ENCODE measurements at regions not wholly inside any gene's neighbourhood (a gene's known extent, or its start where the extent isn't known, plus 50 kb on each side); places are given as distances from the start of the nearest gene placed in this dataset.

- Mint-ChIP-seq H3K4me1 (ENCODE audit: low read depth, unreplicated experiment) (peaks cover 10% of the 10 kb centered on the region), H3K27me3 (ENCODE audit: insufficient read depth, unreplicated experiment) (no peaks in the 10 kb centered on the region), H3K27ac (ENCODE audit: unreplicated experiment) (no peak overlapping the region), H3K4me3 (ENCODE audit: unreplicated experiment) (no peak overlapping the region), H3K36me3 (ENCODE audit: insufficient read depth, unreplicated experiment) (no peaks in the 10 kb centered on the region), H3K9me3 (ENCODE audit: unreplicated experiment) (no peaks in the 10 kb centered on the region)
- H3K4me3 ChIP-seq (ENCODE audit: low read depth, low read length), result no peak overlapping the region
- ChIA-PET POLR2A (no interaction called here), CTCF (no interaction called here)
- intact Hi-C loops (cut with micrococcal nuclease; ENCODE audit: unreplicated experiment), result no loop called here
- no TSS peak for BruUV-seq (replicated peaks)
- H3K9me3 ChIP-seq, result no peaks in the 10 kb centered on the region
- no peaks in the 10 kb centered on the region for H3K27me3 ChIP-seq (replicated peaks; ENCODE audit: control insufficient read depth, insufficient read depth, low read length)
- no peaks in the 10 kb centered on the region for H3K36me3 ChIP-seq (ENCODE audit: control insufficient read depth, insufficient read depth, low read length)
- DNase-seq, result peak in 1 of 2 experiments; percentile 55
- no peaks in the 10 kb centered on the region; the same call in 1 of the 2 replicates for H3K4me1 ChIP-seq
- TF ChIP-seq CTCF (IDR thresholded peaks at IDR 0.05; ENCODE audit: insufficient read depth in 1 of 2, low read depth in 1 of 2, low read length in 1 of 2, severe bottlenecking in 1 of 2, unreplicated experiment in 1 of 2), result no peak
Observed at GRCh38 chr5:36526537-36526936, 79.9 kb upstream of the SLC1A3 start.

- H3K27me3 ChIP-seq (replicated peaks; ENCODE audit: control insufficient read depth, insufficient read depth, low read length), result no peaks in the 10 kb centered on the region
- POLR2A ChIA-PET, result no interaction called here
Observed at GRCh38 chr5:36528588-36528987, 77.8 kb upstream of the SLC1A3 start.

GRCh38 chr5:36529142-36529541 lies 77.3 kb upstream of the SLC1A3 start:
- peak overlapping the region; percentile 30 for H3K27ac Mint-ChIP-seq (ENCODE audit: unreplicated experiment)
- ChIA-PET POLR2A (no interaction called here), CTCF (no interaction called here)
- no peaks in the 10 kb centered on the region for H3K36me3 Mint-ChIP-seq (ENCODE audit: insufficient read depth, unreplicated experiment)
- DNase-seq, result no peak
- no peaks in the 10 kb centered on the region for H3K36me3 ChIP-seq (ENCODE audit: control insufficient read depth, insufficient read depth, low read length)
- no peak overlapping the region for H3K4me3 ChIP-seq (ENCODE audit: low read depth, low read length)
- no peaks in the 10 kb centered on the region for H3K27me3 Mint-ChIP-seq (ENCODE audit: insufficient read depth, unreplicated experiment)
- peaks cover 10% of the 10 kb centered on the region for H3K4me1 Mint-ChIP-seq (ENCODE audit: low read depth, unreplicated experiment)
- intact Hi-C loops (cut with micrococcal nuclease; ENCODE audit: unreplicated experiment), result no loop called here
- BruUV-seq (replicated peaks), result no TSS peak
- H3K4me1 ChIP-seq, result no peaks in the 10 kb centered on the region; the same call in 1 of the 2 replicates
- H3K9me3 Mint-ChIP-seq (ENCODE audit: unreplicated experiment), result no peaks in the 10 kb centered on the region
- no peak overlapping the region for H3K4me3 Mint-ChIP-seq (ENCODE audit: unreplicated experiment)
- H3K9me3 ChIP-seq, result no peaks in the 10 kb centered on the region
- TF ChIP-seq CTCF (IDR thresholded peaks at IDR 0.05; ENCODE audit: insufficient read depth in 1 of 2, low read depth in 1 of 2, low read length in 1 of 2, severe bottlenecking in 1 of 2, unreplicated experiment in 1 of 2), result no peak
- H3K27me3 ChIP-seq (replicated peaks; ENCODE audit: control insufficient read depth, insufficient read depth, low read length), result no peaks in the 10 kb centered on the region

More at GRCh38 chr5:36528588-36528987, 77.8 kb upstream of the SLC1A3 start:
- no peak overlapping the region for H3K4me3 Mint-ChIP-seq (ENCODE audit: unreplicated experiment)
- no peaks in the 10 kb centered on the region for H3K36me3 Mint-ChIP-seq (ENCODE audit: insufficient read depth, unreplicated experiment)
- intact Hi-C loops (cut with micrococcal nuclease; ENCODE audit: unreplicated experiment), result no loop called here
- no TSS peak for BruUV-seq (replicated peaks)
- peak overlapping the region; percentile 30 for H3K27ac Mint-ChIP-seq (ENCODE audit: unreplicated experiment)
- no peaks in the 10 kb centered on the region; the same call in 1 of the 2 replicates for H3K4me1 ChIP-seq
- no peak overlapping the region for H3K4me3 ChIP-seq (ENCODE audit: low read depth, low read length)
- H3K9me3 ChIP-seq, result no peaks in the 10 kb centered on the region
- DNase-seq, result peak; percentile 5 to 51
- no peaks in the 10 kb centered on the region for H3K27me3 Mint-ChIP-seq (ENCODE audit: insufficient read depth, unreplicated experiment)
- TF ChIP-seq CTCF (IDR thresholded peaks at IDR 0.05; ENCODE audit: insufficient read depth in 1 of 2, low read depth in 1 of 2, low read length in 1 of 2, severe bottlenecking in 1 of 2, unreplicated experiment in 1 of 2), result no peak
- CTCF ChIA-PET, result no interaction called here
- H3K9me3 Mint-ChIP-seq (ENCODE audit: unreplicated experiment), result no peaks in the 10 kb centered on the region
- no peaks in the 10 kb centered on the region for H3K36me3 ChIP-seq (ENCODE audit: control insufficient read depth, insufficient read depth, low read length)
- peaks cover 10% of the 10 kb centered on the region for H3K4me1 Mint-ChIP-seq (ENCODE audit: low read depth, unreplicated experiment)

Data from Caco-2 (cell line).